HUES48 (cell line): ENCODE measurements at regions not wholly inside any gene's neighbourhood (a gene's known extent, or its start where the extent isn't known, plus 50 kb on each side); places are given as distances from the start of the nearest gene placed in this dataset.

Experiments used
- H3K27ac ChIP-seq: one replicate; pipeline ENCODE4 v1.7.0; 2013; ENCODE audit warnings: low read depth, low read length, inconsistent platforms
- H3K27me3 ChIP-seq: 2 replicates; pipeline ENCODE4 v1.6.1; 2013; ENCODE audit warnings: mild to moderate bottlenecking, low read length; ENCODE audit not compliant: control insufficient read depth, insufficient read depth
- H3K36me3 ChIP-seq: 2 replicates; pipeline ENCODE4 v1.6.1; 2013; ENCODE audit warnings: low read length; ENCODE audit not compliant: control insufficient read depth, insufficient read depth
- H3K4me1 ChIP-seq: 2 replicates; pipeline ENCODE4 v1.6.1; 2013; ENCODE audit warnings: mild to moderate bottlenecking, low read length; ENCODE audit not compliant: control insufficient read depth, insufficient read depth
- H3K4me3 ChIP-seq: 2 replicates; pipeline ENCODE4 v1.5.1; 2013; ENCODE audit warnings: mild to moderate bottlenecking, low read depth, low read length
- H3K9ac ChIP-seq: 2 replicates; pipeline ENCODE4 v1.6.1; 2013; ENCODE audit warnings: mild to moderate bottlenecking, low read depth, low read length, moderate library complexity
- H3K9me3 ChIP-seq: 2 replicates; pipeline ENCODE4 v1.6.1; 2013; ENCODE audit warnings: low read length; ENCODE audit not compliant: control insufficient read depth, insufficient read depth

DNA sequence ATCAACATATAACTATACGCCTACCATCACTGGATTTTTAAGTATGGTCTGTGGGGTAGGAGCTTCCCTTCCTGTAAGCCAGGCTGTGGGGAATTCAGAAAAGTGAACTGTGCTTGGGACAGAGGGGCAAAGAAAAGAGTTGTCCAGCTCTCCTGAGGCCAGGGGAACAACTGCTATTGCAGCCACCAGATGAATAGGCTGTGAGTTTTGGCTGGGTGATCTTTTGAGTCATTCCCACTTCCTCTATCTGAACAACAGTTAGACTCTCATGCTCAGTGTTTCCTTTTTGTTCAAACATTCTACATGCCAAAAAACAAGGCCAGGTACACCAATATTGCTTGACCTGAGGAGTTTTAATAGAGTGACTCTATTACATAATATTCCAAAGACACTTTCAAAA is 426.2 kb upstream of the DACH1 start:
- peaks cover 29% of the 10 kb centered on the region for H3K4me1 ChIP-seq
- no peaks in the 10 kb centered on the region for H3K36me3 ChIP-seq
- H3K9me3 ChIP-seq, result peaks cover 9% of the 10 kb centered on the region
- H3K9ac ChIP-seq, result no peak overlapping the region
- H3K27me3 ChIP-seq, result no peaks in the 10 kb centered on the region
- H3K4me3 ChIP-seq, result no peak overlapping the region
- H3K27ac ChIP-seq, result no peak overlapping the region

DNA sequence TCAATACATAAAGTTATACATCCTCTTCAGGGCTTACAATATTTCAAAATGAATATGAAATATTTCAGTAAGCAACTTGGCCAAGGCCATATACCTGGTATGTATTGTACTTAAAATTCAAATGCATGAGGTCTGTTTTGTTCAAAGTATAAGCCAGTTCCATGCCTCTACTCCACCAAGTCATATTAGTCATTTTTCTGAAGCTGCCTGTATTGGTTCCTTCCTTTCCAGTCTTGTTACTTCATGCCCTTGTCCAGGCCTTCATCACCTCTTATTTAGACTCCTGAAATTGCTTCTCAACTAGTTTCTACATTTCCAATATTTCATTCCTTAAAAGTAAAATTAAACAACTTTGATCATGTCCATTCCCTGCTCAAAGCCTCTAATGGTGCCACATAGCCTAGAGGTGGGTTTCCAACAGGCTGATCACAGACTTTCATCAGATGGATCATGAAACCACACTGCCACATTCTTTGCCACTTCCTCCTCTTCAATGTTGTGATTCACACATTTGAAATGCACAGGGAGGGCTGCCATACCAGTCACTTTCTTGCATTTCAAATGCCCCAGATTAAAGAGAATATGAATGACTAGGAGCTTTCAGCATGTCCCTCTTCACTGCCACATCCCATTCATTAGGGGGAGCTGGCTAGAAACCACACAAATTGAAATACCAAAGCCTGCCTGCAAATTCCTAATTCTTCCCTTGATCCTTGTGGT is 424.1 kb upstream of the DACH1 start:
- no peaks in the 10 kb centered on the region for H3K27me3 ChIP-seq
- H3K4me1 ChIP-seq, result peaks cover 13% of the 10 kb centered on the region
- peaks cover 9% of the 10 kb centered on the region for H3K9me3 ChIP-seq
- no peak overlapping the region for H3K4me3 ChIP-seq
- H3K27ac ChIP-seq, result peak overlapping the region; percentile 66
- H3K36me3 ChIP-seq, result no peaks in the 10 kb centered on the region
- H3K9ac ChIP-seq, result no peak overlapping the region

- Histone ChIP-seq H3K27me3 (no peaks in the 10 kb centered on the region), H3K9ac (no peak overlapping the region), H3K4me3 (no peak overlapping the region), H3K4me1 (peaks cover 5% of the 10 kb centered on the region), H3K36me3 (no peaks in the 10 kb centered on the region), H3K27ac (no peak overlapping the region), H3K9me3 (peaks cover 5% of the 10 kb centered on the region)
Measured at GRCh38 chr13:72286421-72286820, 419.4 kb upstream of the DACH1 start.

DNA sequence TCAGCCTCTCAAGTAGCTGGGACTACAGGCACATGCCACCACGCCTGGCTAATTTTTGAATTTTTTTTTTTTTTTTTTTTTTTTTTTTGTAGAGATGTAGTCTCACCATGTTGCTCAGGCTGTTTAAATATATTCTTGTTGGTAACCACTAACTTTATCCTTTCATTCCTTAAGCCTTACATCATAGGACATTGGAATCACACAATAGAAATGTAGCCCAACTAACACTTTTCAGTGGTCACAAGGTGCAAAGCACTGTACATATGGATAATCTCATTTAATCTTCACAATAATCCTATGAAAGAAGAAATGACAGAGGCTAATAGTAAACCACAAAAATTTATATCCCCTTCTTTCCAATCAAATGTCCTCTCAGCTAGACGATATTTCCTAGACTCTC is 417.8 kb upstream of the DACH1 start:
- Histone ChIP-seq H3K9ac (no peak overlapping the region), H3K9me3 (peaks cover 5% of the 10 kb centered on the region), H3K4me3 (no peak overlapping the region), H3K4me1 (no peaks in the 10 kb centered on the region), H3K36me3 (no peaks in the 10 kb centered on the region), H3K27me3 (no peaks in the 10 kb centered on the region), H3K27ac (no peak overlapping the region)

- Histone ChIP-seq H3K27me3 (no peaks in the 10 kb centered on the region), H3K4me1 (peaks cover 10% of the 10 kb centered on the region; the same call in 1 of the 2 replicates), H3K9me3 (no peaks in the 10 kb centered on the region), H3K4me3 (no peak overlapping the region), H3K27ac (no peak overlapping the region), H3K9ac (no peak overlapping the region), H3K36me3 (no peaks in the 10 kb centered on the region)
Measured at GRCh38 chr13:72261732-72262131, 394.7 kb upstream of the DACH1 start.

DNA sequence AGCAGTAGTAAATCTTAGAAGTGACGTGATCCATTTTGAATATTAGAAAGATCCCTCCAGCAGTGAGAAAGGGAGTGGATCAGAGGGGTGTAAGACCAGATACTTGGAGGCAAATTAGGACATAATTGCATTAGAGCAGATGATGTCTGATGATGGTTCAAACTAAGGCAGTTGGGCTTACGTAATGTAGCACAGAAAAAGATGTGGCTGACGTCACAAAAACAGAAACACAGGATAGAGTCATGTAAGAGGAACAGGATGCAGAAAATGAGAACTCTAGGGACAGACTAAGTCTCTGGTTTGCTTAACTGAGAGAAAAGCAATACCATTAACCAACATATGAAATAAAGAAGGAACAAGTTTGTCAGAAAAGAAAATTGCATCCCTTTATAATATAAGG is 392.5 kb upstream of the DACH1 start:
- H3K36me3 ChIP-seq, result no peaks in the 10 kb centered on the region
- no peak overlapping the region for H3K9ac ChIP-seq
- H3K9me3 ChIP-seq, result no peaks in the 10 kb centered on the region
- H3K4me1 ChIP-seq, result peaks cover 10% of the 10 kb centered on the region; the same call in 1 of the 2 replicates
- no peak overlapping the region for H3K27ac ChIP-seq
- no peaks in the 10 kb centered on the region for H3K27me3 ChIP-seq
- H3K4me3 ChIP-seq, result no peak overlapping the region

DNA sequence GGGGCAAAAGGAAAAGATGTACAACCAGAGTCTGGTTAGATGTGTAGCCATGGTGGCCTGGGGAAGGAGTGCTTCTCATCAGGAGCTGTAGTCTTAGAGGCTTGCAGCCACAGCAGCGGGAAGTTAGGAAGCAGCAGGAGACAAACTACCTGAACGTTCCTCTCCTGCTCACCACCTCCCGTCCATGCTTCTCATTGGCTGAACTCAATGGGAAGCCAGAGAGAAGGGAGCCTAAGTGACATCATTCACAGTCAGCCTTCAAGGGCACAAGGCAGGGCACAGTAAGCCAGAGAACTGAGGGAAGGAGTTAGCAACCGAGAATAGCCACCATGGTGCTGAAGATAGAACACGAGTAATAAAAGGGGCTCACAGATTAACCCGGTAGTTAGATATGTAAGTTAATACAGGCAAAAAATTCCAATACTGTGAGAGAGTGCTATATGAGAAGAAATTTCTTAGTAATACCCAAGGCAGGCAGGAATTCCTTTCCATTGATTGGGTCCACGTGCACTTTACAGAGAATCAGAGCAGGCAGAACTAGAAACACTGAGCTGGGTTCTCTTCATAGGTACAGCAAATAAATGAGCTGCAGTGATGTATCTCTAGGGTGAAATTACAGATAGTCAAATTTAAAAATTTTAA is 391.5 kb upstream of the DACH1 start:
- no peak overlapping the region for H3K4me3 ChIP-seq
- H3K36me3 ChIP-seq, result no peaks in the 10 kb centered on the region
- H3K27ac ChIP-seq, result no peak overlapping the region
- no peak overlapping the region for H3K9ac ChIP-seq
- H3K9me3 ChIP-seq, result no peaks in the 10 kb centered on the region
- peaks cover 10% of the 10 kb centered on the region; the same call in 1 of the 2 replicates for H3K4me1 ChIP-seq
- no peaks in the 10 kb centered on the region for H3K27me3 ChIP-seq

DNA sequence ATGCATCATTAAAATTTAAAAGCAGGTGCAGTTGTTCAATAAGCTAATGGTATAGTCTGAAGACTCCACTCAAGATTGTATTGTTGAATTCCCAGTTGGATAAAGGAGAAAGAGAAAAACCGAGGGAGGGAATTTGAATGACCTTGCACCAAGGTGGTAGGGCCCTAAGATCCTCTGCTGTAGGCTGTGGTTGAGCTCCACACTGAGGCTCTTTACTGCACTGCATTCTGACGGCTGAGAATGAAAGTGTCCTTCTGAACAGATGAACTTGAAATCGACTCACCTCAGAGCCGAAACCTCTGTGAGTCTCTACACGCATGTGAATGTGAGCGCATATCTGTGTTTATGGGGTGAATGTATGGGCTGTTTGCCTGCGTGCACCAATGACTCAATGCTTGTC is 388.9 kb upstream of the DACH1 start:
- H3K36me3 ChIP-seq, result no peaks in the 10 kb centered on the region
- no peaks in the 10 kb centered on the region for H3K27me3 ChIP-seq
- no peaks in the 10 kb centered on the region for H3K9me3 ChIP-seq
- peaks cover 10% of the 10 kb centered on the region; the same call in 1 of the 2 replicates for H3K4me1 ChIP-seq
- no peak overlapping the region for H3K27ac ChIP-seq
- no peak overlapping the region for H3K4me3 ChIP-seq
- H3K9ac ChIP-seq, result no peak overlapping the region

DNA sequence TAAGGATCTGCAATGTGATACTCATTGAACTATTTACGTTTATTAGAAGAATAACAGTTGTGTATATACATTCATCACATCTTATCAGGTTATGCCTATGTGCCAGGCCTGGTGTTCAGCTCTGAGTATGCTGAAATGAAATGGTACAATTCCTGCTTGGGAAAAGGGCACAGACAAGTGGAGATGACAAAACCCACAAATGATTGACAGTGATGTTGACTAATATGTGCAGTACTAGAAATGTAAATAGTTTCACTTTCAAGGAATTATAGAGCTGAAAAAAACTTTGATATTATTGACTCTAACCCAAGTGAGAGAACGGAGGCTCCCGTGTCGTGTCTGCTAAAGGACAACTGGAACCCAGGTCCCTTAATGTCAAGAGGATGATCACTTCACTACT is 386.8 kb upstream of the DACH1 start:
- H3K9me3 ChIP-seq, result no peaks in the 10 kb centered on the region
- no peak overlapping the region for H3K9ac ChIP-seq
- no peak overlapping the region for H3K27ac ChIP-seq
- peaks cover 10% of the 10 kb centered on the region; the same call in 1 of the 2 replicates for H3K4me1 ChIP-seq
- no peaks in the 10 kb centered on the region for H3K27me3 ChIP-seq
- H3K36me3 ChIP-seq, result no peaks in the 10 kb centered on the region
- no peak overlapping the region for H3K4me3 ChIP-seq

GRCh38 chr13:72246396-72246795 is 379.4 kb upstream of the DACH1 start:
- H3K4me1 ChIP-seq, result no peaks in the 10 kb centered on the region
- H3K27me3 ChIP-seq, result no peaks in the 10 kb centered on the region
- no peak overlapping the region for H3K4me3 ChIP-seq
- no peak overlapping the region for H3K27ac ChIP-seq
- no peaks in the 10 kb centered on the region for H3K9me3 ChIP-seq
- H3K9ac ChIP-seq, result no peak overlapping the region
- no peaks in the 10 kb centered on the region for H3K36me3 ChIP-seq

GRCh38 chr13:72244788-72245187 is 377.8 kb upstream of the DACH1 start:
- no peaks in the 10 kb centered on the region for H3K4me1 ChIP-seq
- no peak overlapping the region for H3K9ac ChIP-seq
- H3K4me3 ChIP-seq, result no peak overlapping the region
- no peaks in the 10 kb centered on the region for H3K9me3 ChIP-seq
- H3K27ac ChIP-seq, result no peak overlapping the region
- H3K27me3 ChIP-seq, result no peaks in the 10 kb centered on the region
- no peaks in the 10 kb centered on the region for H3K36me3 ChIP-seq
